GM18498 (cell line): ENCODE measurements at regions not wholly inside any gene's neighbourhood (a gene's known extent, or its start where the extent isn't known, plus 50 kb on each side); places are given as distances from the start of the nearest gene placed in this dataset.

Experiments used
- ATAC-seq: cut with Tn5 transposase; IDR thresholded peaks from one replicate; pipeline ENCODE4 v1.9.1; 2021; ENCODE audit warnings: mild to moderate bottlenecking, moderate library complexity; ENCODE audit not compliant: unreplicated experiment

DNA sequence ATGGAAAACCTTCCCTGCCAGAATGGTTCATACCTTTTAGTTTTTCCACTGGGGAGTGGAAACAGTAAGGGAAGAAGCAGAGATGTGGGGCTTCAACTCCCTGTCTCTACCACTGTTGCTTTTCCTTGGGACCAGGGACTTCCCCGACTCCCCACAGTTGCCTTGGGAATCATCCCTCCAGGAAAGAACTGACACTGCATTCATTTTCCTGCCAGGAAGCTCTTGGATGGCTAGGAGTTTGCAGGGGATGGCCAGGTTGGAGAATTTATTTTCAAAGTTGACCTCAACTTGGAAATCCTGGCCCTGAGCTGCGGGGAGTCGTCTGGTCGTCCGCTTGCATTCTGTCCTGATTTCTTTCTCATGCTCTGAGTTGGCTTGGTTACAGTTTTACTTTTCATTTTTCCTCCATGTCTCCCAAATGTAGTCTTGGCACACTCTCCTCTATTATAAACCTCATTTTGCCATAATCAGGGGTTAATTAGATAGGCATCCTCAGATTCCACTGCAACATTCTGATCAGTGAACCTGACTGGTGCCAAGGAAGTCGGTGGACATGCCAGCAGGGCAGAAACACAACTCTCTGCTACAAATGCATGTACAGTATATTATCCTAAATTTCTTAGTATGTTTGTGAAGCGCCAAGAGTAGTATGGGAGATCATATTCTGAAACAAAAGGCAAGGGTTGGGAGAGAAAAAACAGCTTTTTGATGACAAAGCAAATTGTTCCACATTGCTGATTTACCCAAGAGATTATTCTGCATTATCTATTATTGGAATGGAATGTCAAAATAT, 220.5 kb upstream of the XYLT1 start:
- no peak for ATAC-seq

DNA sequence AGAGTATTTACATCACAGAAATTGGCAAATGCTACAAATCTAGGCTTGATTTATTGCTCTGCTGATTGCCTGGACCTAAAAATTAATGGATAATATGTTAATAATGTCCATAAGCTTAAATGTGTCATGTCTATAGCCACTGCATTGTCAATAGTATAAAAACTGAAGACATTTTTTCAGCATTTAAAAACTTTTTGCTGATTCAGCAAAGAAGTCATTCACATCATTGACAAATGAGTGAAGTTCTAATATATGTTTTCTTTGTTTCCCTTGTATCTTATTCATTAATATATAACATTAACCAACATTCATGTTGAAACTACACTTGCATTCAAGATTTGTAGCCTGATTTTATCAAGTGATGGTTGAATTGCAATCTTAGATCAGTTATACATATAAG, 214.7 kb upstream of the XYLT1 start:
- no peak for ATAC-seq

- ATAC-seq, result no peak
Measured at GRCh38 chr16:17683281-17683680, 212.5 kb upstream of the XYLT1 start.

DNA sequence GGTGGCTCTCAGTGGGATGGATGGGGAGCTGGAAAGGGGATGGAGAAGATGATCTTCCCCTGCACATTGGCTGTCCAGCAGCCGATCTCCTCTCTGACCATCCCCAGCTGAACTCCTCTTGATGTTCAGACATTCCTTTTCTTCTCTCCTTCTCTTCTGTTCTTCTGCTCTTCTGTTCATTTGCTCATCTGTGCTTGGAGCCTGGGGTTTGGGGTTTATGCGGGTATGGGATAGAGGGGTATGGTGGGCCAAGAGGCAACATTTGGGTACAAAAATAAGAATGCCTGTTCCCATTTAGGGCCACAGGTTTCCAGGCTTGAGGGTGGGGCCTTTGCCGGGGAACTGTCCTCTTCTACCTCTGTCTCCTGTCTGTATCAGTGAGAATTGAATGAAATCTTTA, 205.4 kb upstream of the XYLT1 start:
- no peak for ATAC-seq

DNA sequence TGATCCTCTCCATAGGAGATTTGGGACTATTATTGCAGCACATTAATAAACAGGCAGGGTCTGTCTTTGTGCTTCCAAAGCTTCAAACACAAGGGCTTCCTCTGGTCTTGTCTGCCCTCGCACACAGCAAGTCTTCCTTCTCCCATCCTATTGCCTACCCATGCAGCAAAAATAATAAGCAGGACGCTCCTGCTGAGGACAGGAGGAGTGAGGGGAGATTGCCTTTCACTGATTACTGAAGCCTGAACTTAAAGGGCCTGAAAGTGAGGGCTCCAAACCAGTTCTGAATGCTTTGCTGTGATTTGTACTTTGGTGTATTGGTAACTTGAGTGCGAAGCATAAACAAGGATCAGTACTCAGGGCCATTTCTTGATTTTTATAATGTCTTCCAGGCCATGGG, 197.6 kb upstream of the XYLT1 start:
- ATAC-seq, result no peak

- ATAC-seq, result no peak
Measured at GRCh38 chr16:17666293-17666692, 195.5 kb upstream of the XYLT1 start.

GRCh38 chr16:17658881-17659280, 188.1 kb upstream of the XYLT1 start:
- ATAC-seq, result no peak

DNA sequence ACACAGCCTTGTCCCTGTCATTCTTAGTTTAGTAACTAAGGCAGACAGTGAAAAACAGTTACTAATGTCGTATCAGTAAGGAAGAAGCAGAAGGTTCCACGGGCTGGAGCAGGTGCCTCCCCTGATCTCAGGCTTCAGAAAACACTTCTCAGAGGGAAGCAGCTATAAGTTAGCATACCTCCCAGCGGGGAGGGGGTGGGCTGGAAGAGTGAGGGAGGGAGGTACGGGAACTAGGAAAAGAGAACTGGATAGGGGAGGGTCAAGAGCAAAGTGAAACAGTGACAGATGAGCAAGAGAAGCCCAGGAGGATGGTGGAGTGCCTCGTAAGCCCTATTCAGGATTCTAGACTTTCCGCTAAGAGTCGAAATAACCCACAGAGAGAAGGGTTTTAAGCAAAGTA, 186.3 kb upstream of the XYLT1 start:
- ATAC-seq, result no peak

- no peak for ATAC-seq
Measured at GRCh38 chr16:17654571-17654970, 183.8 kb upstream of the XYLT1 start.

DNA sequence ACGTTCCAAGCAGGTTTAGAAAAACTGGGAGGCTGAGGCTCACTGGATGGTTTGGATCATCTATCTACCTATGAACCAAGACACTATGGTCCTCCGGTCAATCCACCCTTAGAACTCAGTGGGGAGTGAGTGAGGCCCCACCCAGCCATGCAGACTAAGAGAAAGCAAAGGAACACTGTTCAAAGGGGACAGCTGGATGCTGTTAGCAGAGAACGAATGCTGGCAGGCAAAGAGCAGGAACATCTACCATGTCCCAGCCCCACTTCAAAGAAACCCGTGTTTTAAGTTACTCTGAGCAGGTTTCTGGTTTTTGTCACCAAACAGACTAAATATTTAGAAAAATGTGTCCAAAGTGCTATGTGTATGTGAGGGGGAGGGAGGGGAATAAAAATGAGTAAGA, 183.4 kb upstream of the XYLT1 start:
- ATAC-seq, result no peak

- ATAC-seq, result no peak
Measured at GRCh38 chr16:17647879-17648872, 177.4 kb upstream of the XYLT1 start.

DNA sequence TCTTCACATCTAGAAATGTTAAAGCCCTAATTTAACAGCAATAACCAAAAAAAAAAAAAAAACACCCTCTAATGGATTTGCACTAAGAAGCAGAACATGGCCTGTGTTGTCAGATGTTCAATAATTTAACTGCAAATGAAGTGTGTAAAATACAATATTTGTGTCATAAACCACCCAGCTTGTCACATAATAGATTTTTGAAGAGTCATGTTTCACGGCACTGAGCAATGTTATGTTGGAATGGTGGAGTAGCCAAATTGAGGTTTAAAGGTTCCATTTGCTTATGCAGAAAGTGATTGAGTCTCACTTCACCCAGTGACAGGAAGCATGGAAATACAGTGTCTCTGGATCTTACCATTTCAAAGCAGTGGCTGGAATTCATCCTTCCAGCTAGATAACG, 173.2 kb upstream of the XYLT1 start:
- ATAC-seq, result no peak

GRCh38 chr16:17641990-17642389, 171.2 kb upstream of the XYLT1 start:
- ATAC-seq, result no peak

- ATAC-seq, result no peak
Measured at GRCh38 chr16:17638134-17638533, 167.4 kb upstream of the XYLT1 start.

DNA sequence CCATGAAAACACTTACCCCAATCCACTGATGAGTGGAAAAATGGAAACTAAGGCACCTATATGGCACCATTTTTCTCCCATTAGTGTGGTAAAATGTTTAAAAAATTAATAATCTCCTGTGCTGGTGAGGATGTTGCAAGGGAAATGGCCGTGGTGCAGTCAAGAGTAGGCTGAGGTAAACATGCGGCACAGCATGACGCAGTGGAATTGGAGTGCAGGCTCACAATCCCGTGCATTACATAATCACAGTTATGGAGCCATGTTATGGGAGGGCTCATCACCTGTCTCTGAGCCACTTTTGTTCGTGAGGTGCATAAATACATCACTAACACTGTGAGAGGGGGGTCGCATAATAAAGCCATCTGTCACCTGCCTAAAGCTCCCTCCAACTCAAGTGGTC, 164.4 kb upstream of the XYLT1 start:
- ATAC-seq, result no peak

- no peak for ATAC-seq
Measured at GRCh38 chr16:17633181-17633951, 162.6 kb upstream of the XYLT1 start.

DNA sequence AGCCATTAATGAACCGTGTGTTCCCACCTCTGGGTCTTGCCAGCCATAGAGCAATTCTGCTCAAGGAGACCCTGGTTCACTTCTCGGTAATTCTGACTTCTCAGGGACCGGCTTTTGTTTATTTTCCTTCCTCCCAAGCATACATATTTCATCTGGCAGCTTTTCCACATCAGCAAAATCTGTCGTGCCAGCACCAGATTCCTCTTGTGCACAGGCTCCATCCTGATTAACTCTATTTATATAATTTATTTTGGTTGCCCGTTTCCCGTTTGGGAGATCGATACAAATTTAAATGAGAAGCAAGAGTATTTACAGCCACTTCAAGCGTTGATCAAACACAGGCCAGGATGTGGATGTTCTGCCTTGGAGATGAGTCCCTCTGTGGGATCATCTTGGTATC, 161.9 kb upstream of the XYLT1 start:
- ATAC-seq, result no peak

- ATAC-seq, result no peak
Measured at GRCh38 chr16:17629936-17630335, 159.2 kb upstream of the XYLT1 start.

DNA sequence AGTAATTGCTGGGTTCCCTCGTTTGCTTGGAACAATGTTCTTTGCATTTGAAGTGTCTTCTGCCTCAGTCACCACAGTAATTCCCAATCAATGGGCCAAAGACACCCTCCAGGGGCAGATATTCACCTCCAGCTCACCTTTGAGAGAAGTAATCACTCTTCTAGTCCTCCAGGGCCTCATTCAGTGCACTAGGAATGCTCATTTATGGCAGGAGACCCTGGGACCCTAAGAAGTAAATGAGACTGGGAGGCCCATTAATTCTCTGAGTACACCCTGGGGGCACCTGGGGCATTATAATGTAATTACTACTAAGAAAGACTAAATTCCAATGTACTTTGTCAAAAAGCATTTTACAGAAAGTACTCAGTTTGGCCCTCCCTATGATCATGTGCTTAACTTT, 158.2 kb upstream of the XYLT1 start:
- no peak for ATAC-seq

- ATAC-seq, result no peak
Measured at GRCh38 chr16:17622366-17622765, 151.6 kb upstream of the XYLT1 start.

- no peak for ATAC-seq
Measured at GRCh38 chr16:17619261-17619660, 148.5 kb upstream of the XYLT1 start.
